ENCODE measurements at regions not wholly inside any gene's neighbourhood (a gene's known extent, or its start where the extent isn't known, plus 50 kb on each side); places are given as distances from the start of the nearest gene placed in this dataset.

DNA sequence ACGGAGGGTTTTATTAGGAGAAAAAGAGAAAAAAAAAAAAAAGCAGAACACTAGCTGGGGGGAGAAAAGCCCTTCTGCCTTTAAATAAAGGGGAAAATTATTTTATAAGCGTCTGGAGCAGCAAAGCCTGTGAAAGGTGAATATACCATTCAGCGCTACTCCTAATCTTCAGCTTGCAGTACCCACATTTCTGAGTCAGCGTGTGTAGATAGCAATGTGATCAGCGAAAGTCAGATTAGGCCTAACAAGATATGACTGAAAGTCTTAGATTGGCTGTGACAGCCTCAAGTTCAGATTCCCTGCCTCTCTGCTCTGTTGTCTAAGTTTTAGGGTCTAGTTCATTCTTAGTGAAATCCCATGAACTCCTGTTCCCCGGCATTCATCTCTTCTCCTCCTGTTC, 279.5 kb downstream of the TMEM114 start:
- no peaks in the 10 kb centered on the region for H3K36me3 ChIP-seq (ENCODE audit: control insufficient read depth, insufficient read depth, low read length)
- DNase-seq (ENCODE audit: extremely low read depth, insufficient read length), result no peak
- no peak overlapping the region for H3K4me3 ChIP-seq (replicated peaks; ENCODE audit: low read depth, low read length)
- no peaks in the 10 kb centered on the region for H3K27me3 ChIP-seq (replicated peaks; ENCODE audit: control insufficient read depth, insufficient read depth, low read length)
- TF ChIP-seq, protein P1, sequence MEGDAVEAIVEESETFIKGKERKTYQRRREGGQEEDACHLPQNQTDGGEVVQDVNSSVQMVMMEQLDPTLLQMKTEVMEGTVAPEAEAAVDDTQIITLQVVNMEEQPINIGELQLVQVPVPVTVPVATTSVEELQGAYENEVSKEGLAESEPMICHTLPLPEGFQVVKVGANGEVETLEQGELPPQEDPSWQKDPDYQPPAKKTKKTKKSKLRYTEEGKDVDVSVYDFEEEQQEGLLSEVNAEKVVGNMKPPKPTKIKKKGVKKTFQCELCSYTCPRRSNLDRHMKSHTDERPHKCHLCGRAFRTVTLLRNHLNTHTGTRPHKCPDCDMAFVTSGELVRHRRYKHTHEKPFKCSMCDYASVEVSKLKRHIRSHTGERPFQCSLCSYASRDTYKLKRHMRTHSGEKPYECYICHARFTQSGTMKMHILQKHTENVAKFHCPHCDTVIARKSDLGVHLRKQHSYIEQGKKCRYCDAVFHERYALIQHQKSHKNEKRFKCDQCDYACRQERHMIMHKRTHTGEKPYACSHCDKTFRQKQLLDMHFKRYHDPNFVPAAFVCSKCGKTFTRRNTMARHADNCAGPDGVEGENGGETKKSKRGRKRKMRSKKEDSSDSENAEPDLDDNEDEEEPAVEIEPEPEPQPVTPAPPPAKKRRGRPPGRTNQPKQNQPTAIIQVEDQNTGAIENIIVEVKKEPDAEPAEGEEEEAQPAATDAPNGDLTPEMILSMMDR (IDR thresholded peaks at IDR 0.05; ENCODE audit: insufficient read depth, low read length, poor library complexity, severe bottlenecking), result no peak

DNA sequence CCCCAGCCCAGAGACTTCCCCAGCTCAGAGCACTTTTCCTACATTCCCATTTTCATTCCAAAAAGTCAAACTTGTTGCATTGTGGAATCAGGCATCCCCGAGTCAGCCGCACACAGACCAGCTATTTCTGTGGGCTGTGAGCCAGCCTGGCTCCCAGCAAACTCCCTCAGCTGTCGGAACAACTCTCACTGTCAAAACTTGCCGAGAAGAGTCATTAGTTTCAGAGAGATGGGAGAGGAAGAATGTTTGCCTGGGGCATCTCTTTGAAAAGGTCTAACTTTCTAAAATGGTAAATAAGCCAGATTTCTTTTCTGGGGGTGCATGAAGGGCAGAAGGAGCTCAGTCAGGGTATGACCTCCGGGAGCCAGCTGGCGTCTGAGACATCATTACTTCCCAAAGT, 280.0 kb downstream of the TMEM114 start:
- no peak overlapping the region for H3K4me3 ChIP-seq (replicated peaks; ENCODE audit: low read depth, low read length)
- no peaks in the 10 kb centered on the region for H3K36me3 ChIP-seq (ENCODE audit: control insufficient read depth, insufficient read depth, low read length)
- no peaks in the 10 kb centered on the region for H3K27me3 ChIP-seq (replicated peaks; ENCODE audit: control insufficient read depth, insufficient read depth, low read length)
- DNase-seq (ENCODE audit: extremely low read depth, insufficient read length), result no peak
- TF ChIP-seq, protein P1 (IDR thresholded peaks at IDR 0.05; ENCODE audit: insufficient read depth, low read length, poor library complexity, severe bottlenecking), result no peak

DNA sequence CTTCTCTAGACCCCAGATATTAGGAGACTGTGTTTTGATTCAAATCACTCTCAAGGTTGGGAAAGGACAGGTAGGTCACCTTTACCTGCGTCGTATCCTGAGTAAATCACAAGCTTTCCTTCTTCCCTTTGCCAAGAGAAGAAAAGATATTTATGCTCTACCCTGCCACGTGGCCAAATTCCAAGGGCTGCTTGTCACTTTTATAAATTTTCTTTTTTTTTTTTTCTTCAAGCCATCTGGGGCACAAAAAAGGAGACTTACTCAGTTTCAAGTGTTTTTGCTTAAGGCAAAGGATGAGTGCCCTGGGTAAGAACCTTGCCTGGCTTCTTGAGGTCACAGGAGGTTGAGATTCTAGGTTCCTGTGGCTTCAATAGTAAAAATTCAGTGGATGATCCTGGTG, 285.1 kb downstream of the TMEM114 start:
- Histone ChIP-seq H3K36me3 (ENCODE audit: control insufficient read depth, insufficient read depth, low read length) (no peaks in the 10 kb centered on the region), H3K27me3 (replicated peaks; ENCODE audit: control insufficient read depth, insufficient read depth, low read length) (no peaks in the 10 kb centered on the region), H3K4me3 (replicated peaks; ENCODE audit: low read depth, low read length) (no peak overlapping the region)
- TF ChIP-seq, protein P1 (IDR thresholded peaks at IDR 0.05; ENCODE audit: insufficient read depth, low read length, poor library complexity, severe bottlenecking), result no peak
- no peak for DNase-seq (ENCODE audit: extremely low read depth, insufficient read length)

DNA sequence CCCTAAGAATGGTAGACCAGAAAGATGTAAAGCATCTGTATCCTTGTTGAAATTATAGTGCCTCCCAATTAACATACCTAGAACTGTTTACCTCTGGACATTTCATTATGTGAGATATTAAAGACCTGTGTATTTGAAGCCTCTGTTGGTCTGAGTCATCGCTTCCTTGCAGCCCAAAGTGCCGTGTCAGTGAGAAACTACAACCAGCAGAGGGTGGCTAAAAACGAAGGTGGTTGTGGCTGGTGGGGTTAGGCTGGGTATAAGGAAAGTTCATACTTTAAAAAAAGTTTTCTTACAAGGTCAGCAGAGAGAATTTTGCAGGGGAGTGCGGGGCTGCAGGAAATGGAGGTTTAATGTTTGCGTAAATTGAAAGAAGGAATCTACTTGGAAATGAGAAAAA, 290.7 kb downstream of the TMEM114 start:
- no peak for DNase-seq (ENCODE audit: extremely low read depth, insufficient read length)
- no peaks in the 10 kb centered on the region for H3K27me3 ChIP-seq (replicated peaks; ENCODE audit: control insufficient read depth, insufficient read depth, low read length)
- no peak overlapping the region for H3K4me3 ChIP-seq (replicated peaks; ENCODE audit: low read depth, low read length)
- H3K36me3 ChIP-seq (ENCODE audit: control insufficient read depth, insufficient read depth, low read length), result no peaks in the 10 kb centered on the region
- TF ChIP-seq, protein P1 (IDR thresholded peaks at IDR 0.05; ENCODE audit: insufficient read depth, low read length, poor library complexity, severe bottlenecking), result no peak

DNA sequence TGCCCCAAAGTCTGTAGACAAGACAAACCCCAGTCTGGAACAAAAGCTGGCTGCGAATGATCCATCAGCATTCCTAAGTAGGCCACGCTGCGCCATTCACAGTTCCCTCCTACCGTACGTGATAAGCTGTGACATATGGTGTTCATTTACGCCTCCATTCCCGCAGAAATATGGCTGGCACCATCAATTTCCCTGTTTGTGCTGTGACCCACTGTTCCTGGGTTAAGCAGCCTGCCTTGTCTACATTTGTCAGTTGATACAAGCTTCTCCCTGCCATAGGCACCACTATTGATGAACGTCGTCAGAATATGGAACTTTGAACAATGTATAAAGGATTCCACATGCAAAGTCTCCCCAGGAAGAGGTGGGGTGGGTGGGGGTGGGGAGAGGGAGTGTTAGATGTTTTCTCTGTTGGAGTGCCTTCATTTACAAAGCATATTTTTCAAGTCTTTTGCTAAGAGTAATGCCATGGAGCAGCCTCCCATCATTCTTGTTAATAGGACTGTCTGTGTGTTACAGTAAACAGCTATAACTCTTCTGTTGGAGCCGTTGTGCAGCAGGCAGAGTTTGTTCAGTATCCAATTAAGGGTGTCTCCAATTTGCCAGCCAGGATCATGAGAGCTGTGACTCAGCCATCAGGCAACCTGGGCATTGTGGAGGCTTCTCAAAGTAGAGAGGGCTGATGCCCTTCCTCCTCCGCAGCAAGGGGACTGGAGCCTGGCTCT, 294.6 kb downstream of the TMEM114 start:
- TF ChIP-seq, protein P1 (IDR thresholded peaks at IDR 0.05; ENCODE audit: insufficient read depth, low read length, poor library complexity, severe bottlenecking), result no peak
- DNase-seq (ENCODE audit: extremely low read depth, insufficient read length), result no peak
- H3K4me3 ChIP-seq (replicated peaks; ENCODE audit: low read depth, low read length), result no peak overlapping the region
- H3K36me3 ChIP-seq (ENCODE audit: control insufficient read depth, insufficient read depth, low read length), result no peaks in the 10 kb centered on the region
- H3K27me3 ChIP-seq (replicated peaks; ENCODE audit: control insufficient read depth, insufficient read depth, low read length), result no peaks in the 10 kb centered on the region

DNA sequence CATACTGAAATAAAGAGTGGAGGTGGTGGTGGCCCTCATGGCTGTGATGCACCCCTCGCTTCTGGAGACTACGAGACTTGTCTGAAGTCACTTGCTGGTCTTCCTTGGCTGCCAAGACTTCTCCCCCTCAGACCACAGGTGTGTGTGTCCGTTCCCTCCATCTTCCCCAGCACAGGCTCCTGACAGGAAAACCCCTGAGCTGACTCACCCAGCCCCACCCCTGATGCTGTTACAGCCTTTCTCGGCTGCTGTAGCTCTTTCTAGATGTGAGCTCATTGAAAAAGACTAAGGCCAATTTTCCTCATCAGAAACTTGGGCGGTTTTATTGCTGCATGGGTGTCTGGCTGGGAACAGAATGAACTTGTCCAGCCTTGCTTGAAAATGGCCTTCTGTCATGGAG, 296.9 kb downstream of the TMEM114 start:
- TF ChIP-seq, protein P1 (IDR thresholded peaks at IDR 0.05; ENCODE audit: insufficient read depth, low read length, poor library complexity, severe bottlenecking), result no peak
- Histone ChIP-seq H3K36me3 (ENCODE audit: control insufficient read depth, insufficient read depth, low read length) (no peaks in the 10 kb centered on the region), H3K4me3 (replicated peaks; ENCODE audit: low read depth, low read length) (no peak overlapping the region), H3K27me3 (replicated peaks; ENCODE audit: control insufficient read depth, insufficient read depth, low read length) (no peaks in the 10 kb centered on the region)
- DNase-seq (ENCODE audit: extremely low read depth, insufficient read length), result no peak
